ENCODE measurements at regions not wholly inside any gene's neighbourhood (a gene's known extent, or its start where the extent isn't known, plus 50 kb on each side); places are given as distances from the start of the nearest gene placed in this dataset.

- Histone ChIP-seq H3K4me3 (ENCODE audit: low read length) (no peak overlapping the region), H3K4me1 (ENCODE audit: insufficient read depth, low read length) (no peaks in the 10 kb centered on the region), H3K36me3 (ENCODE audit: insufficient read depth, low read length) (no peaks in the 10 kb centered on the region), H3K9me3 (ENCODE audit: control insufficient read depth in 1 of 2, insufficient read depth in 1 of 2, low read length in 2 of 2) (no peaks in the 10 kb centered on the region), H3K27ac (ENCODE audit: low read depth in 1 of 2, low read length in 2 of 2) (no peak overlapping the region), H3K27me3 (ENCODE audit: control insufficient read depth in 1 of 2, insufficient read depth in 2 of 2, low read length in 2 of 2) (no peaks in the 10 kb centered on the region)
- Mint-ChIP-seq H3K4me3 (no peak overlapping the region), H3K27me3 (peaks cover 12% of the 10 kb centered on the region), H3K9me3 (no peaks in the 10 kb centered on the region), H3K36me3 (ENCODE audit: low read depth) (no peaks in the 10 kb centered on the region), H3K27ac (no peak overlapping the region), H3K4me1 (ENCODE audit: low read depth) (no peaks in the 10 kb centered on the region)
- DNase-seq, result no peak
- intact Hi-C loops (cut with DNase I, micrococcal nuclease), result no loop called here
- no peak for ATAC-seq (ENCODE audit: poor library complexity)
- ChIA-PET POLR2A (no interaction called here), CTCF (no interaction called here)
- TF ChIP-seq CTCF (IDR thresholded peaks at IDR 0.05), result no peak
Measured at GRCh38 chr11:92897487-92897886, 72.0 kb upstream of the MTNR1B start.

GRCh38 chr11:92902417-92902816 is 67.0 kb upstream of the MTNR1B start:
- H3K4me3 ChIP-seq (ENCODE audit: low read length), result no peak overlapping the region
- no peaks in the 10 kb centered on the region for H3K36me3 ChIP-seq (ENCODE audit: insufficient read depth, low read length)
- H3K4me3 Mint-ChIP-seq, result no peak overlapping the region
- peaks cover 0 to 3% of the 10 kb centered on the region in 2 experiments for H3K27me3 ChIP-seq (ENCODE audit: control insufficient read depth in 1 of 2, insufficient read depth in 2 of 2, low read length in 2 of 2)
- ChIA-PET CTCF (no interaction called here), POLR2A (no interaction called here)
- H3K36me3 Mint-ChIP-seq (ENCODE audit: low read depth), result no peaks in the 10 kb centered on the region
- intact Hi-C loops (cut with DNase I, micrococcal nuclease), result no loop called here
- no peaks in the 10 kb centered on the region for H3K4me1 ChIP-seq (ENCODE audit: insufficient read depth, low read length)
- ATAC-seq (ENCODE audit: poor library complexity) (no peak), DNase-seq (no peak)
- no peak overlapping the region for H3K27ac Mint-ChIP-seq
- H3K27me3 Mint-ChIP-seq, result peaks cover 11% of the 10 kb centered on the region
- TF ChIP-seq CTCF (IDR thresholded peaks at IDR 0.05), result no peak
- no peaks in the 10 kb centered on the region for H3K9me3 ChIP-seq (ENCODE audit: control insufficient read depth in 1 of 2, insufficient read depth in 1 of 2, low read length in 2 of 2)
- no peaks in the 10 kb centered on the region for H3K4me1 Mint-ChIP-seq (ENCODE audit: low read depth)
- H3K27ac ChIP-seq (ENCODE audit: low read depth in 1 of 2, low read length in 2 of 2), result no peak overlapping the region
- H3K9me3 Mint-ChIP-seq, result no peaks in the 10 kb centered on the region

- H3K27ac Mint-ChIP-seq, result no peak overlapping the region
Measured at GRCh38 chr11:92907671-92908070, 61.8 kb upstream of the MTNR1B start.

More at GRCh38 chr11:92907671-92908070, 61.8 kb upstream of the MTNR1B start:
- H3K27me3 ChIP-seq (ENCODE audit: control insufficient read depth in 1 of 2, insufficient read depth in 2 of 2, low read length in 2 of 2), result peaks cover 0 to 3% of the 10 kb centered on the region in 2 experiments
- DNase-seq, result no peak
- no peaks in the 10 kb centered on the region for H3K4me1 ChIP-seq (ENCODE audit: insufficient read depth, low read length)
- no peak for TF ChIP-seq CTCF (IDR thresholded peaks at IDR 0.05)
- Mint-ChIP-seq H3K4me3 (no peak overlapping the region), H3K4me1 (ENCODE audit: low read depth) (no peaks in the 10 kb centered on the region), H3K36me3 (ENCODE audit: low read depth) (no peaks in the 10 kb centered on the region), H3K9me3 (no peaks in the 10 kb centered on the region), H3K27me3 (peaks cover 4% of the 10 kb centered on the region)
- no peak overlapping the region for H3K4me3 ChIP-seq (ENCODE audit: low read length)
- no peak for ATAC-seq (ENCODE audit: poor library complexity)
- H3K9me3 ChIP-seq (ENCODE audit: control insufficient read depth in 1 of 2, insufficient read depth in 1 of 2, low read length in 2 of 2), result no peaks in the 10 kb centered on the region
- CTCF ChIA-PET, result no interaction called here
- H3K36me3 ChIP-seq (ENCODE audit: insufficient read depth, low read length), result no peaks in the 10 kb centered on the region
- H3K27ac ChIP-seq (ENCODE audit: low read depth in 1 of 2, low read length in 2 of 2), result no peak overlapping the region
- POLR2A ChIA-PET, result no interaction called here
- intact Hi-C loops (cut with DNase I, micrococcal nuclease), result no loop called here
